GM23338 (cell line): ENCODE measurements at regions not wholly inside any gene's neighbourhood (a gene's known extent, or its start where the extent isn't known, plus 50 kb on each side); places are given as distances from the start of the nearest gene placed in this dataset.

Experiments used
- CREB1 ChIP-seq: fragments of 250-450 bp; sonication (Bioruptor Pico); IDR thresholded peaks from 2 replicates; pipeline ENCODE4 v1.5.0; 2020; ENCODE audit warnings: low read depth, mild to moderate bottlenecking, moderate library complexity
- CTCF ChIP-seq, 2 experiments: fragments of 200-600 bp in 1 of 2; sonication (generic) in 1 of 2; conservative IDR thresholded peaks; 2 replicates each; pipeline versions ENCODE4 v1.5.1 to v1.6.1; 2016 to 2017; ENCODE audit warnings: antibody characterized with exemption in 2 of 2, low read depth in 2 of 2, mild to moderate bottlenecking in 2 of 2, moderate library complexity in 1 of 2
- EZH2 ChIP-seq: fragments of 200-600 bp; sonication (generic); IDR thresholded peaks from one replicate; pipeline ENCODE4 v1.8.0; 2017; ENCODE audit warnings: antibody characterized with exemption, mild to moderate bottlenecking, low read depth; ENCODE audit not compliant: unreplicated experiment
- JUNB ChIP-seq: IDR thresholded peaks from one replicate; pipeline ENCODE4 v1.6.1; 2016; ENCODE audit warnings: antibody characterized with exemption; ENCODE audit not compliant: unreplicated experiment
- NANOG ChIP-seq: IDR thresholded peaks from 2 replicates; pipeline ENCODE4 v1.6.1; 2016; ENCODE audit warnings: antibody characterized with exemption, borderline replicate concordance
- POLR2AphosphoS5 ChIP-seq: IDR thresholded peaks from 2 replicates; pipeline ENCODE4 v1.6.1; 2016; ENCODE audit warnings: antibody characterized with exemption, low read depth
- REST ChIP-seq: IDR thresholded peaks from one replicate; pipeline ENCODE4 v1.6.1; 2018; ENCODE audit warnings: antibody characterized with exemption; ENCODE audit not compliant: unreplicated experiment
- ZNF114 ChIP-seq: fragments of 250-450 bp; sonication (Bioruptor Pico); IDR thresholded peaks from 2 replicates; pipeline ENCODE4 v1.5.0; 2020; ENCODE audit warnings: mild to moderate bottlenecking, moderate library complexity

GRCh38 chr3:99016452-99016851 is 115.0 kb upstream of the DCBLD2 start:
- TF ChIP-seq CTCF (conservative IDR thresholded peaks at IDR 0.05; ENCODE audit: low read depth in 2 of 2) (no peak), JUNB (no peak), ZNF114 (CRISPR knock-in tag) (no peak), POLR2AphosphoS5 (no peak), REST (no peak), EZH2 (no peak), CREB1 (CRISPR knock-in tag) (no peak), NANOG (no peak)
